ENCODE measurements at regions not wholly inside any gene's neighbourhood (a gene's known extent, or its start where the extent isn't known, plus 50 kb on each side); places are given as distances from the start of the nearest gene placed in this dataset.

DNA sequence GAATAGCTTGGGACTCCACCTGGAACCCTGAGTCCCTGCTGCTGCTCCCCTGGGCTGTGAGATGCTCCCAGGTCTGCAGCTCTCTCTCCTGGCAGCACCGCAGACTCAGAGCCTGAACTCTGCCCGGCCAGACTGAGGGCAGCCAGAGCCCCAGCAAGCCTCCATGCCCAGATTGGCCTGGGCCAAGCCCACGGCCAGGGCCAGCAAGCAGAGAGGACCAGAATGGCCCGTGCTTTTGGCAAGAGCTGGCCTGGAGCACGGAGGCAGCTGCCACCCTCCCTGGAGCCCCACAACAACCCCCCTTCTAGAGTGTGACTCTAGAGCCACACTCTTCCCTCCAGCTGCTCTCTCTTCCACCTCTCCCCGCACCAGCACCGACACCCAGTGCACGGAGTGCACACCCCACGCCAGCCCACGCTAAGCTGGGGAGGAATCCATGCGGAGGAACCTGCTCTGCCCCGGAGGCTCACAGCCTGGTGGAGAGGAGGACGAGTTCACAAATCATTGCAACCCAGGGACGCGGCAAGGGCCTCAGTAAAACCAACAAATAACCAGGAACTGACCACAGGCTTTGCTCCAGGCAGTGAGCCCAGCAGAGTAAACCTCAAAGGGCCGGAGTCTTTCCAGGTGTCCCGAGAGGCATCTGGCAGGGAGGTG is 110.3 kb downstream of the HMX1 start:
- Histone ChIP-seq H3K36me3 (no peaks in the 10 kb centered on the region), H3K27me3 (peaks cover 0 to 39% of the 10 kb centered on the region in 2 donors), H3K4me3 (no peak overlapping the region), H3K4me1 (no peaks in the 10 kb centered on the region), H3K27ac (no peak overlapping the region), H3K9me3 (no peaks in the 10 kb centered on the region)
- intact Hi-C loops (cut with DNase I; ENCODE audit: low total_unique reads), result no loop called here
- peak; percentile 10 to 34 for DNase-seq
- TF ChIP-seq, protein P1, sequence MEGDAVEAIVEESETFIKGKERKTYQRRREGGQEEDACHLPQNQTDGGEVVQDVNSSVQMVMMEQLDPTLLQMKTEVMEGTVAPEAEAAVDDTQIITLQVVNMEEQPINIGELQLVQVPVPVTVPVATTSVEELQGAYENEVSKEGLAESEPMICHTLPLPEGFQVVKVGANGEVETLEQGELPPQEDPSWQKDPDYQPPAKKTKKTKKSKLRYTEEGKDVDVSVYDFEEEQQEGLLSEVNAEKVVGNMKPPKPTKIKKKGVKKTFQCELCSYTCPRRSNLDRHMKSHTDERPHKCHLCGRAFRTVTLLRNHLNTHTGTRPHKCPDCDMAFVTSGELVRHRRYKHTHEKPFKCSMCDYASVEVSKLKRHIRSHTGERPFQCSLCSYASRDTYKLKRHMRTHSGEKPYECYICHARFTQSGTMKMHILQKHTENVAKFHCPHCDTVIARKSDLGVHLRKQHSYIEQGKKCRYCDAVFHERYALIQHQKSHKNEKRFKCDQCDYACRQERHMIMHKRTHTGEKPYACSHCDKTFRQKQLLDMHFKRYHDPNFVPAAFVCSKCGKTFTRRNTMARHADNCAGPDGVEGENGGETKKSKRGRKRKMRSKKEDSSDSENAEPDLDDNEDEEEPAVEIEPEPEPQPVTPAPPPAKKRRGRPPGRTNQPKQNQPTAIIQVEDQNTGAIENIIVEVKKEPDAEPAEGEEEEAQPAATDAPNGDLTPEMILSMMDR (IDR thresholded peaks at IDR 0.05), result no peak

DNA sequence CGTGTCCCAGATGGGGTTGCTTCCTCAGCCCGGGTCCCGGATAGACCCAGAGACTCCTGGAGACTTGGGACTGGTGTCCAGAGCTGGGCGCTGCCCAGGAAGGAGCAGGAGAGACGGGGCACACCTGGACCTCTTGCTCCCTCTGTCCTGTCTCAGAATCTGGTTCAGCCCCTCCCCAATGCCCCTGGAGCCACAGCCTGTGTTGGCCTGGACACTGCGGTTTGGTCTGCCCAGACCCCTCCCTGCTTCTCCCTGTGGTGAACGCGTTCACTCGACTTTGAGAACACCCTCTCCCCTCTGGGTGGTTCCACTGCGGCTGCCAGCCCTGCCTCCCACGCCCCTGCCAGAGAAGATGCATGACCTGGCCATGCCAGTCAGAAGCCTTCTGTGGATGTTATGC is 111.1 kb downstream of the HMX1 start:
- Histone ChIP-seq H3K4me3 (no peak overlapping the region), H3K9me3 (no peaks in the 10 kb centered on the region), H3K27me3 (peaks cover 0 to 31% of the 10 kb centered on the region in 2 donors), H3K36me3 (no peaks in the 10 kb centered on the region), H3K27ac (no peak overlapping the region), H3K4me1 (no peaks in the 10 kb centered on the region)
- TF ChIP-seq, protein P1 (IDR thresholded peaks at IDR 0.05), result no peak
- DNase-seq, result peak; percentile 13 to 54
- intact Hi-C loops (cut with DNase I; ENCODE audit: low total_unique reads), result no loop called here

DNA sequence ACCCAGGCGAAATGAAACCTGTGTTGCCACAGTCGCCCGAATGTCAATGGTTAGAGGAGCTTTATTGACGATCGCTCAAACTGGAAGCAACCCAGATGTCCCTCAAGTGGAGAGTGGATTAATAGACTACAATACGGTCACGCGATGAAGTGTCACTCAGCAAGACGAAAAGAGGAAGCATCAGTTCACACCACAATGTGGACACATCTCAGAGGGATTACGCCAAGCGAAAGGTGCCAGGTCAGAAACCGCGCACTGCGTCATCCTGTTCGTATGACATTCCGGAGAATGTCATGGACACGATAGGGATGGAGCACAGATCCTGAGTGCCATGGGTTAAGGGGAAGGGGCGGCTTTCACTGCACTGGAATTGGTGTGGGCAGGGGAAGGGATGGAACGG is 111.7 kb downstream of the HMX1 start:
- no peaks in the 10 kb centered on the region for H3K36me3 ChIP-seq
- H3K9me3 ChIP-seq, result no peaks in the 10 kb centered on the region
- peak; percentile 2 to 23 for DNase-seq
- H3K27me3 ChIP-seq, result peaks cover 0 to 26% of the 10 kb centered on the region in 2 donors
- no peaks in the 10 kb centered on the region for H3K4me1 ChIP-seq
- TF ChIP-seq, protein P1 (IDR thresholded peaks at IDR 0.05), result no peak
- intact Hi-C loops (cut with DNase I; ENCODE audit: low total_unique reads), result no loop called here
- H3K4me3 ChIP-seq, result no peak overlapping the region
- no peak overlapping the region for H3K27ac ChIP-seq

DNA sequence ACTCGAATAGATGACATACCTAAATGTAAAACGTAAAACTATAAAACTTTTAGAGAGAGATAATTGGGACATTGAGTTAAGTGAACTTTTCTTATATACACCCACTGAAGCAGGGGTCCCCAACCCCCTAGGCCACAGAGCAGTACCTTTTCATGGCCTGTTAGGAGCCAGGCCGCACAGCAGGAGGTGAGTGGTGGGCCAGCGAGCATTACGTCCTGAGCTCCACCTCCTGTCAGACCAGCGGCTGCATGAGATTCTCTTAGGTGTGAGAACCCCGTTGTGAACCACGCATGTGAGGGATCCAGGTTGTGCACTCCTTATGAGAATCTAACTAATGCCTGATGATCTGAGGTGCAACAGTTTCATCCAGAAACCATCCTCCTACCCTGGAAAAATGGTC is 114.8 kb downstream of the HMX1 start:
- H3K36me3 ChIP-seq, result no peaks in the 10 kb centered on the region
- intact Hi-C loops (cut with DNase I; ENCODE audit: low total_unique reads), result no loop called here

DNA sequence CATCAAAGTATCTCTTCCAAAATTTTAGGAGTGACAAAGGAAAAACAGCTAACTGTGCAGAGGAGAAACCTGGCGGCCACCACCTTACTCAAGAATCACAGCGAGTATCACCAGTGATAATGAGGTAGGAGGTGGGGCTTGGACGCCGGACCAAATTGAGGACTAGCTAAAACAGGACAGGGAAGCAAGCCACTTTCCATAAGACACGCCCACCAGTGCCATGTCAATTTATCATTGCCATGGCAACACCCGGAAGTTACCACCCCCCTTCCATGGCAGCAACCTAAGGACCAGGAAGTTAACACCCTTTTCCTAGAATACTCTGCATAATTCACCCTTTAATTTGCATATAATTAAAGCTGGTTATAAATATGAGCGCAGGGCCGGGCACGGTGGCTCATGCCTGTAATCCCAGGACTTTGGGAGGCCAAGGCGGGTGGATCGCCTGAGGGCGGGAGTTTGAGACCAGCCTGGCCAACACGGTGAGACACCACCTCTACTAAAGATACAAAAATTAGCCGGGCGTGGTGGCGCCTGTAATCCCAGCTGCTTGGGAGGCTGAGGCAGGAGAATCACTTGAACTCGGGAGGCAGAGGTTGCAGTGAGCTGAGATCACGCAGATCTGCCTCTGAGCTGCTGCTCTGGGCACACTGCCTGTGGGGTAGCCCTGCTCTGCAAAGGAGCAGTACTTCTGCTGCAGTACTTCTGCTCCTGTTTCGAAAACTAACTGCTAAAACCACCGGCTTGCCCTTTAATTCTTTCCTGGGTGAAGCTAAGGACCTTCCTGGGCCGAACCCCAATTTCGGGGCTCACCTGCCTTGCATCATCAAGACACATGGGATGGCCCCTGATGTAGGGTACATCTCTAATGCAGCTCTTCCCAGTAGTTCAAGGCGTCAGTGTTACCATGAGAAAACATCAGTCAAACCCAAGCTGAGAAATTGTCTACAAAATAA is 116.7 kb downstream of the HMX1 start:
- DNase-seq, result peak in 1 of 2 donors; percentile 33
- H3K4me3 ChIP-seq, result no peak overlapping the region
- no peaks in the 10 kb centered on the region for H3K27me3 ChIP-seq
- H3K36me3 ChIP-seq, result no peaks in the 10 kb centered on the region
- H3K4me1 ChIP-seq, result no peaks in the 10 kb centered on the region
- intact Hi-C loops (cut with DNase I; ENCODE audit: low total_unique reads), result no loop called here
- TF ChIP-seq, protein P1 (IDR thresholded peaks at IDR 0.05), result no peak
- H3K27ac ChIP-seq, result no peak overlapping the region
- H3K9me3 ChIP-seq, result no peaks in the 10 kb centered on the region

More for the DNA sequence above, 114.8 kb downstream of the HMX1 start:
- Histone ChIP-seq H3K27ac (no peak overlapping the region), H3K9me3 (no peaks in the 10 kb centered on the region), H3K4me1 (no peaks in the 10 kb centered on the region), H3K4me3 (no peak overlapping the region), H3K27me3 (peaks cover 0 to 1% of the 10 kb centered on the region in 2 donors)
- DNase-seq, result peak in 1 of 2 donors; percentile 23
- TF ChIP-seq, protein P1 (IDR thresholded peaks at IDR 0.05), result no peak
